Endothelial cell of umbilical vein (primary cell): ENCODE measurements at regions not wholly inside any gene's neighbourhood (a gene's known extent, or its start where the extent isn't known, plus 50 kb on each side); places are given as distances from the start of the nearest gene placed in this dataset.

Source experiments
- BruUV-seq: library from RNA; stranded (reverse); fragments of 400-500 nt; replicated peaks from 2 replicates; lab custom pipeline; 2021; lab: Mats Ljungman, UMichigan
- CTCF ChIA-PET: fragments of 300-600, 350-600 bp; sonication (Branson Sonifier 250); formaldehyde crosslinking; loops from one replicate; lab custom pipeline; 2021; ENCODE audit warnings: antibody characterized with exemption, inconsistent platforms; lab: Charles Lee
- POLR2A ChIA-PET: fragments of 300-600, 350-600 bp; sonication (Branson Sonifier 250); formaldehyde crosslinking; loops from one replicate; lab custom pipeline; 2021; ENCODE audit warnings: antibody characterized with exemption, inconsistent platforms; lab: Charles Lee
- DNase-seq: peaks from one replicate; pipeline ENCODE4 v3.0.0-alpha.2; 2011; ENCODE audit warnings: low read depth, low spot score
- FAIRE-seq: peaks from 2 replicates; lab custom pipeline; 2011; peaks lifted over from hg19 to GRCh38; lab: Jason Lieb, UNC
- H2AFZ ChIP-seq: 2 replicates; pipeline ENCODE4 v1.6.0; 2012; ENCODE audit warnings: low read depth, low read length, control low read depth, inconsistent platforms
- H3K27ac ChIP-seq: 2 replicates; pipeline ENCODE4 v1.5.1; 2011; ENCODE audit warnings: low read depth, mild to moderate bottlenecking, control low read depth, low read length, moderate library complexity; ENCODE audit not compliant: insufficient read depth
- H3K27me3 ChIP-seq, 2 experiments: 2 replicates each; pipeline versions ENCODE4 v1.6.0 to v1.6.1; 2011; ENCODE audit warnings: low read length in 2 of 2, mixed read lengths in 1 of 2; ENCODE audit not compliant: control insufficient read depth in 2 of 2, insufficient read depth in 2 of 2
- H3K36me3 ChIP-seq, 2 experiments: 2 replicates in 1 of 2; 3 replicates in 1 of 2; pipeline ENCODE4 v1.5.1; 2011; ENCODE audit warnings: low read length in 2 of 2, mild to moderate bottlenecking in 1 of 2, moderate library complexity in 1 of 2; ENCODE audit not compliant: control insufficient read depth in 2 of 2, insufficient read depth in 2 of 2; ENCODE audit errors: extremely low read depth in 1 of 2
- H3K4me1 ChIP-seq: 3 replicates; pipeline ENCODE4 v1.5.1; 2011; ENCODE audit warnings: mild to moderate bottlenecking, low read length; ENCODE audit not compliant: control insufficient read depth, insufficient read depth; ENCODE audit errors: extremely low read depth
- H3K4me2 ChIP-seq: 2 replicates; pipeline ENCODE4 v1.6.1; 2011; ENCODE audit warnings: low read length, control low read depth, mixed read lengths; ENCODE audit not compliant: insufficient read depth
- H3K4me3 ChIP-seq, 3 experiments: fragments of 200-600 bp in 1 of 3; sonication (generic), shearing (Covaris generic) in 1 of 3; replicated peaks in 1 of 3; 2 replicates each; pipeline ENCODE4 v1.5.1; 2011 to 2016; ENCODE audit warnings: control low read depth in 3 of 3, low read length in 3 of 3, mild to moderate bottlenecking in 2 of 3, inconsistent platforms in 1 of 3, low read depth in 1 of 3, moderate library complexity in 1 of 3; ENCODE audit not compliant: insufficient read depth in 1 of 3
- H3K79me2 ChIP-seq: 2 replicates; pipeline ENCODE4 v1.6.0; 2012; ENCODE audit warnings: low read length, inconsistent platforms; ENCODE audit not compliant: control insufficient read depth, insufficient read depth
- H3K9ac ChIP-seq: replicated peaks from 2 replicates; pipeline ENCODE3; 2011; ENCODE audit warnings: low read length, control low read depth; ENCODE audit not compliant: insufficient read depth; ENCODE audit errors: extremely low read depth
- H3K9me1 ChIP-seq: replicated peaks from 3 replicates; pipeline ENCODE4 v1.6.0; 2011; ENCODE audit warnings: mild to moderate bottlenecking, low read length; ENCODE audit not compliant: control insufficient read depth, insufficient read depth; ENCODE audit errors: extremely low read depth
- H3K9me3 ChIP-seq: replicated peaks from 2 replicates; pipeline ENCODE4 v1.5.1; 2012; ENCODE audit warnings: low read length, inconsistent platforms; ENCODE audit not compliant: control insufficient read depth, insufficient read depth
- H4K20me1 ChIP-seq: replicated peaks from 2 replicates; pipeline ENCODE3; 2011; ENCODE audit warnings: mild to moderate bottlenecking, low read length; ENCODE audit not compliant: control insufficient read depth, insufficient read depth; ENCODE audit errors: extremely low read depth
- CTCF ChIP-seq, 2 donors: IDR thresholded peaks; 1 replicate in 1 of 2; 2 replicates in 1 of 2; pipeline ENCODE4 v1.5.1; 2011; ENCODE audit warnings: low read length in 2 of 2, mild to moderate bottlenecking in 2 of 2, moderate library complexity in 2 of 2, control low read depth in 1 of 2, inconsistent platforms in 1 of 2, low read depth in 1 of 2; ENCODE audit not compliant: insufficient read depth in 1 of 2; ENCODE audit errors: extremely low read depth in 1 of 2
- EZH2 ChIP-seq: IDR thresholded peaks from 2 replicates; pipeline ENCODE4 v1.6.1; 2012; ENCODE audit warnings: borderline replicate concordance, low read depth, mild to moderate bottlenecking, moderate library complexity, low read length, inconsistent platforms; ENCODE audit not compliant: severe bottlenecking
- GATA2 ChIP-seq: IDR thresholded peaks from 2 replicates; pipeline ENCODE4 v1.7.0; 2011; ENCODE audit warnings: low read depth, mild to moderate bottlenecking, moderate library complexity, mixed read lengths, low read length; ENCODE audit not compliant: insufficient read length, insufficient read depth
- JUN ChIP-seq: IDR thresholded peaks from 2 replicates; pipeline ENCODE4 v1.6.1; 2011; ENCODE audit warnings: borderline replicate concordance, low read depth; ENCODE audit not compliant: insufficient read length, insufficient read depth
- MAX ChIP-seq: IDR thresholded peaks from 2 replicates; pipeline ENCODE4 v1.6.1; 2011; ENCODE audit not compliant: insufficient read depth, insufficient read length
- POLR2A ChIP-seq: IDR thresholded peaks from 2 replicates; pipeline ENCODE4 v1.6.1; 2012; ENCODE audit warnings: low read depth, mild to moderate bottlenecking, control low read depth, low read length
- dilution Hi-C: fragments of 300-500 bp; cut with MboI; formaldehyde crosslinking; loops from one replicate; pipeline ENCODE4 v1.15.0; 2019; ENCODE audit warnings: low sequenced_read_pairs; ENCODE audit not compliant: extremely low pct_ligation_motif_present
- intact Hi-C: fragments of 100-400 bp; cut with micrococcal nuclease; formaldehyde crosslinking; loops from one replicate; pipeline ENCODE4 v1.10.0; 2022

- intact Hi-C loops = no loop called here
- no peak overlapping the region for H3K4me2 ChIP-seq
Measured at GRCh38 chr3:104731074-104731473, 635.6 kb upstream of the ALCAM start.

More at GRCh38 chr3:104731074-104731473, 635.6 kb upstream of the ALCAM start:
- dilution Hi-C loops = no loop called here
- FAIRE-seq (no peak), DNase-seq (no peak)
- Histone ChIP-seq H3K9me1 (no peaks in the 10 kb centered on the region), H3K4me1 (no peaks in the 10 kb centered on the region), H3K36me3 (no peaks in the 10 kb centered on the region), H3K4me3 (no peak overlapping the region), H3K27me3 (no peaks in the 10 kb centered on the region), H3K9ac (no peak overlapping the region), H2AFZ (no peak overlapping the region), H3K27ac (no peak overlapping the region), H4K20me1 (no peaks in the 10 kb centered on the region), H3K9me3 (no peaks in the 10 kb centered on the region), H3K79me2 (no peaks in the 10 kb centered on the region)
- no TSS peak for BruUV-seq
- POLR2A ChIA-PET = no interaction called here
- TF ChIP-seq JUN (no peak), GATA2 (no peak), CTCF (IDR thresholded peaks at IDR 0.05; ENCODE audit: extremely low read depth in 1 of 2, insufficient read depth in 1 of 2, low read depth in 1 of 2, low read length in 2 of 2) (no peak), MAX (no peak), POLR2A (no peak), EZH2 (no peak)
- CTCF ChIA-PET = no interaction called here
